GM13977 (cell line): ENCODE measurements at regions not wholly inside any gene's neighbourhood (a gene's known extent, or its start where the extent isn't known, plus 50 kb on each side); places are given as distances from the start of the nearest gene placed in this dataset.

ENCODE experiments used
- DNase-seq: peaks from one replicate; pipeline ENCODE4 v3.0.0; 2012; ENCODE audit warnings: low spot score
- CTCF ChIP-seq: IDR thresholded peaks from 2 replicates; pipeline ENCODE4 v1.5.1; 2012; ENCODE audit warnings: mild to moderate bottlenecking, control low read depth; ENCODE audit not compliant: insufficient read depth; ENCODE audit errors: extremely low read depth, missing control alignments
- in situ Hi-C: fragments of 300-500 bp; cut with MboI; formaldehyde crosslinking; loops from one replicate; pipeline ENCODE4 v1.12.0; 2022; ENCODE audit warnings: low sequenced_read_pairs, low pct_unique_long_range_greater_than_20kb, mixed read lengths, inconsistent platforms; ENCODE audit not compliant: unreplicated experiment

- DNase-seq: no peak
- TF ChIP-seq CTCF: no peak
- in situ Hi-C loops: loop anchor here (25.0 kb wide), 1 partner anchor 518 kb away; the partner anchor contains the start of gene CFH
Observed at GRCh38 chr1:196144588-196144987, 463.7 kb downstream of the KCNT2 start.

GRCh38 chr1:196143602-196144342, 464.5 kb downstream of the KCNT2 start:
- in situ Hi-C loops: loop anchor here (25.0 kb wide), 1 partner anchor 519 kb away; the partner anchor contains the start of gene CFH
- no peak for DNase-seq
- TF ChIP-seq CTCF: no peak

GRCh38 chr1:196142111-196142640, 466.1 kb downstream of the KCNT2 start:
- in situ Hi-C loops: loop anchor here (25.0 kb wide), 1 partner anchor 520 kb away; the partner anchor contains the start of gene CFH
- TF ChIP-seq CTCF: no peak
- DNase-seq: no peak

- no peak for DNase-seq
- in situ Hi-C loops: loop anchor here (25.0 kb wide), 1 partner anchor 526 kb away; the partner anchor contains the start of gene CFH
- TF ChIP-seq CTCF: no peak
Observed at GRCh38 chr1:196136396-196136795, 471.8 kb downstream of the KCNT2 start.

GRCh38 chr1:196131691-196132090, 476.5 kb downstream of the KCNT2 start:
- in situ Hi-C loops: loop anchor here (25.0 kb wide), 1 partner anchor 531 kb away; the partner anchor contains the start of gene CFH
- DNase-seq: no peak
- no peak for TF ChIP-seq CTCF

GRCh38 chr1:196128835-196129234, 479.4 kb downstream of the KCNT2 start:
- in situ Hi-C loops: loop anchor here (25.0 kb wide), 1 partner anchor 533 kb away; the partner anchor contains the start of gene CFH
- DNase-seq: no peak
- no peak for TF ChIP-seq CTCF
